ENCODE measurements at regions not wholly inside any gene's neighbourhood (a gene's known extent, or its start where the extent isn't known, plus 50 kb on each side); places are given as distances from the start of the nearest gene placed in this dataset.
"Not testable (repeated sequence)": the region's sequence is repeated elsewhere in the genome, so short reads cannot be mapped to it uniquely, and the experiment has no call there.

DNA sequence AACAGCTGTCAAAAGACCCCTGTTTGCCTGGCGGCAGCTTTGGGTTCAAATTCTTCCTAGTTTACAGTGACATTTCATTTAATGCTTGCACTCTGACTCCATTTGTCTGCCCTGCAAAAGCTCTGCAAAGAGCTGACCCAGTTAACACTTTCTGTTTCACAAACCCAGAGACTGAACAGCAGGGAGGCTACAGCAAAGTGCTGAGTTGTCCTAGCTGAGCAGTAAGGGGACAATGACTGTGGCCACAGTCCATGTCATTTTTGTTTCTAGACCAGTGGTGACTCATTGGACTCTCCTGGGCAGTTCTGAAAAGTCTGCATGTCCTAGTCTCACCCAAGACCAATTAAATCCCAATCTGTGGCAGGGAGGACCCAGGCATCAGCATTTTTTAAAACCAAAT, 994.8 kb upstream of the WWC1 start:
- no peak for DNase-seq

DNA sequence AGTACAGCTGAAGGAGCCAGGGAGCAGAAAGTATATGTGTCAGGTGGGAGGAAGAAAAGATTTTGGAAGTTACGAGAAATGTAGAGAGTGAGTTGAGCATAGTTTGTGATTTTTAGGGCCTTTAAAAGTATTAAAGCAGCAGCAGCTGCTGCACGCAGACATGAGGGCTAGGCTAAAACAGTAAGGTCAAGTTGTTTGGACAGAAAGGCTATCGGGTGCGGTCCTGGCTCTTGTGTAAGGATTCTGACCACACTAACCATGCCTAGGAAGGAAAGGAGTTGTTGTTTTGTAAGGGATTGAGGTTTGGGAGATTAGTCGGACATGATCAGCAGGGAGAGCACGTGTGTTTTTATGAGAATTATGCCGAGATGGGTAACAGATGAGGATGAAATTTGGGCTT, 991.6 kb upstream of the WWC1 start:
- DNase-seq = not testable (repeated sequence)

DNA sequence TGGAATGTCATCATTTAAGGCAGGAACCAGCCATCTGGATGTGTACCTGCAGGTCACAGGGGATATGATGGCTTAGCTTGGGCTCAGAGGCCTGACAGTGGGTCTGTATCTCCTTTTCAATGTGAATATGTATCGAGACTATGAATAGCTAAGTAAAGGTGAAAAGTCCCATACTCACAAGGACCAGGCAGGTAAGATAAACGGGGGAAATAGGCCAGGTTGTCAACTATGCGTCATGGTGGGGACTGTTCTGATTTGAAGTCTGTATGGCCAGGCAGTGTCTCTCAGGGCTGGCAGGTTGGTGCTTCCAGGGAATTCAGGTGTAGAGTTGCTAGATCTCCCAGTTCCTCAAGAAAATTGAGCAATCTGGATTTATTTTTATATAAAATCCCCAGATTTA, 987.9 kb upstream of the WWC1 start:
- DNase-seq = no peak

DNA sequence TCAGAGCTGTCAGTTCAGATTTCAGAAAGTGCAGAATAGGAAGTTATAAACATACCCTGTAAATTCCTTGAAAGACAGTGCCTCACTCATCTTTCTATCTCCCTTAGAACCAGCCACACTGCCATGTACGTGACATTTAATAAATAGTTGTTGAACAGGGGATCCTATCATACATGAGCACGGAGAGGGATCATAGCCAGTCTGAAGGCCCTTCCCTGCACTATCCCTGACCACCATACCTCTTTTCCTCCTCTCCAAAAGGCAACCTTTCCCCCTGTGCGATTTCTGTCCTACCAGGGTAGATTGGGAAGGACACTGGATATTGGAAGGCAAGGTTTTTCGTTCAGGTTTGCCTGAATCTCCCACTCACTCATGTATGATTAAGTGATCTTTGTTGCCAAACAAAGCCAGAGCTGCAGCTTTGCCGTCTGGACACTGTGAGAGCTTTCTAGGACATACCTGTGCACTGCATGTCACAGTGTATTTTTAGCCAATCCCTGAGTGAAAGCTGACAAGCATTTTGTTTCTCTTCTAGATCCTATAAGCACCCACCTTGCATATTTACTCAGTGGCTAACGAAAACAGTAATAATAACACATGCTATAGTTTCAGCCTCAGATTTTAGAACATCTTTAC, 986.5 kb upstream of the WWC1 start:
- DNase-seq = no peak

DNA sequence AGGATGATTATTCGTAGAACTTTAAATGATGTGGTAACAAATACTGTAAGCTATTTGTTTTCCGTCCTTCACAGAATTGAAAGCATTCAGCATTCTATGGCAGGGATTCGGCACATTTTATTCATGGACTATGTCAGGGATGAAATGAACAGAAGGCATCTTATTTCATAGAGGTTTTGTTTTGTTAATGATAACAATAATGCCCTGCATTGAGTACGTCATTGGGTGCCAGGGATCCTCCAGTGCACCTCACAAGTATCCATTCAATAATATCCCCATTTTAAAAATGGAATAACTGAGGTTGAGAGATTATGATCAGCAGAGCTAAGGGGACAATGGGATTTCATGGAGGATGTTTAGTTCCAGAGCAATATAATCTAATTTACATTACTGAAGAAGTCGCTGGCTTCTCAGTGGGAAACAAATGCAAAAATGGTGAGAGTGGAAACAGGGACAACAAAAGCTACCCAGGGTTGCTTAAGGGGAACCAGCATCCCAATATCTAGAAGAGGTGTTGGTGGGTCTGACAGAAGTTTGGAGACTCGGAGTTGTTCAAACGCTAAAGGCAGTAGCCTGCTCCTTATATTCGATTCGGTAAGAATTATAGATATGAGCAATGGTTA, 985.7 kb upstream of the WWC1 start:
- DNase-seq = no peak

DNA sequence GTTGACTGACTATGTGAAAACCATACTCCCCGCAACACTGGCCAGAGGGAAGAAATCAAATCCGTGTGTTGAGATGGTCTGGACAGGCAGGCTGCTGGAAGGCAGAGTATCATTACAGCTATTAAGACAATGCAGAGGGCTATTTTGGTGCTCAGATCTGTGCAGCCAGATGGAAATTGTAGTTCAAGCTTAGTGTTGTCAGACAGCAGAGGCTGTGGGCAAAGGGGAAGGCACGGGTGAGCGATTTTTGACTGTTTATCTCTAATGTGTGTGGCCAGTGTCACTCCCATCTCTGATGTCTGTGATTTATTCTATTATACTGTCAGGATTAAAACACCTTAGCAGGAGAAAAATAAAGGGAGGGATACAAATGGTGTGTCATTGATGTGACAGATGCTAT, 984.4 kb upstream of the WWC1 start:
- no peak for DNase-seq

DNA sequence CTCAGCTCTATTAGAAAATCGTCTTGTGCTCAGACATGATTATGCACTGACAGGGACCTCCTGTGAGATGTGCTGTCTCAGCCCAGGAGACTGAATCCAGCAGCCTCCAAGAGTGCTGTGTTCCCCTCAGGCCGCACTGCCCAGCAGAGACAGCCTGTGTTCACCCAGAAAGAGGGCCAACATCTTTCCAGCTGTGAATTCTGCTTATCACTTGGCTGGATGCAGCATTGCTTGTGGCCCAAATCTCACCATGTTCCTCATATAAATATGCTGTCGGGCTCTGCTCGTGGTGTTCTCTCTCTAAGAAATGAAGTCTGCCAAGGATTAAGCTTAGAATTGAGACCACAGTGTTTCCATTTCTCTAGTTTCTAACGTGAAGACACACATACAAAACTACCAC, 983.0 kb upstream of the WWC1 start:
- DNase-seq = no peak

DNA sequence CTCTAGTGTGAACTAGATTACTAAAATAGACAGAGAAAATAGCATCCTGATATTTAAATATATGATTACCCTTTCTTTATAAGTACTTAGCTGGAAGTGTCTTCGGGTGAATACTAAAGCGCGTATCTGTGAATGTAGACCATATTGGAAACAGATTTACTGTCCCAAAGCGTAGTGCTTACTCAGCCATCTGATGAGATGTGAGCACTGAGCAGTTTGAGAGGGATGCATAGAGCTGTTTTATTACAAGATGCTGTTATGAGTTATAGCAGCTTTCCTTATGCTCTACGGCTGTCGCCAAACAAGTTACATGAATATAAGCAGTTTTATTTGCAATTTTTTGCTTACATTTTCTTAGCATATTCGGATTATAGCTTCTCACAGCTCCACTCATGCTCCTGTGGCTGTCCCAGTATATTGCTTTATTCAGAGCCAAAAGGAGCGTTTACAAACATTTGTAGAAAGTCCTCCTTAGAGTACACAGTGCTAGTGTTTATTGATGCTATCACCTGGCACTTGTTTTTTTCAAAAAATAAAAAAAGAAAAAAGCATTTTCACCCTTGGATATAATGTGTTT, 981.4 kb upstream of the WWC1 start:
- DNase-seq = no peak

DNA sequence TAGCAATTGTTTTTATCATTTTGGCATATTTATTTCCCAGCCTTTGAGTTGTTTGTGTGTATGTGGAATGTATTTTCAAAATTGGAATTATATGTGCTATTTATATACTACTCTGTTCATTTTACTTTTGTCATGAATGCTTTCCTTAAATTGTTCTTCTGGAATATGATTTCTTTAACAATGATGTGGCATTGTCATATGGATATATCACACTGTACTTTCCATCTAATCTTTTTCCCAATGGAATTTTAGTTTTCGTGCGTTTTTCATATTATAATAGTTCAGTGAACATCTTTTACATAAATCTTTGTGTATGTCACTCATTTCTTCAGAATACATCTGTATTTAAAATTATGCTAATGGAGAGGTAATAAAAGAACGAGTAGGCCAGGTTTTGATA, 980.1 kb upstream of the WWC1 start:
- DNase-seq = no peak

DNA sequence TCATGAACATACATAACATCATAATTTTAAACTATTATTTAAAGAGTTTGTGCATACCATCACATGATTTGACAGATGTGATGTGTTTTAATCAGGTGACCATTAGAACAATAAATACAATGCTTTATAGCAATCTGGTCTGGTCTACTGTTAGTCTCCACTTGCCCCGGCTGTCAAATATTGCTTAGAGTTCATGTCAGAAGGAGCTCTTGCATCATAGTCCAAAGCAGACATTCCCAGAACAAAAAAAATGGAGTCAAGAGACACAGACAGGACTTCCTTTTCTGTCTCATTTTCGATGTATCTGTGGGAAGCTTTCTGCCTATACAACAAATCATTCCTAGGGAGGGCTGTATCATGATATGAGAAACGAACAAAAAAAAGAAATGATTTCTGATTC, 979.2 kb upstream of the WWC1 start:
- no peak for DNase-seq

DNA sequence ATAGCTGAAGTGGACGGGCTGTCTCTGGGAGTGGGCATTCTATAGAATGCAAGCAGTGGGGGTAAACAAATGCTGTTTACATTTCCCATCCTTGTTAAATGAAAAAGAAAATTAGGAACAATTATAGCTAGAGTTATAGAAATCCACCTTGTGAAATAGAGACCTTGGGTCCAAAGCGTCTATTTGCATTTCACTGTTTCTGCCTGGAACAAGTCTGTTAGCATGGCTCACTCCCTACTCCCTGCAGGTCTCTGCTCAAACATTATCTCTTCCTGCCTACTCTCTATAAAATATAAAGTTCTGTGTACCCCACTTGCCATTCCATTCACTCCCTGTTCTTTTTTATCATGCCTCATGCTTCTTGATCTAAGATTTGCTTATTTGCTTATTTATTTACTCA, 975.7 kb upstream of the WWC1 start:
- DNase-seq = no peak

DNA sequence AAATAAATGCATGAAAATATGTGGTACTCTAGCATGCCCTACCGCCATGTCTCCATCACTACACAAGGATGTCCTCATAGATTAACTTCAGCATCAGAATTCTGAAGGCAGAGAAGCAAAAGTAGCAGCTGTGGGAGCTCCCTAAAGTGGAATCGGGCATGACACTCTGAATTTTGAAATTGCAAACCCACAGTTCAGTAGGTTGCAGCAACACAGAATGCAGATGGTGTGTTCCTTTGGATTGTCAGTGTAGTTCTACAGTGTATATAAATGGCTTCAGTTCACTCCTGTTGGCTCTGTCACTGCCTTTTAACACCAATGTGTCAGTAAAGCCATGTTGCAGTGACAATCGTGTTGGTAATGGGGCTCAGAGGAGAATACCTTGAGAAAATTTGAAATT, 973.6 kb upstream of the WWC1 start:
- no peak for DNase-seq

DNA sequence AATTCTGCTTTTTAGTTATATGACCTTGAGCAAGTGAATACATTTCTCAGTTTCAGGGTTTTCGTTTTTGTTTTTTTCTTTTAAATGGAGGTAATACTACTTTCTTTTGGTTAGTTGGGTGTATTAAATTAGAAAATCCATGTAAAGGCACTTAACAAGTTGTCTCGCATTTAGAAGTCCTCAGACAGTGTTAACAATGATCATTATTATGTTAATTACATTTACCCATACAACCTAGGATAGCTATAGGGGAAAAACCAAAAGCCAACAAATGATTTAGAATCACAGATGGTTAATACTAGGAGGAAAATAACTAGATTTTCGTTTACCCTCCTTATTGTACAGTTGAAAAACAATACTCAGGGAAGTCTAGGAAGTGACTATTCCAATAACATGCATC, 972.2 kb upstream of the WWC1 start:
- no peak for DNase-seq

DNA sequence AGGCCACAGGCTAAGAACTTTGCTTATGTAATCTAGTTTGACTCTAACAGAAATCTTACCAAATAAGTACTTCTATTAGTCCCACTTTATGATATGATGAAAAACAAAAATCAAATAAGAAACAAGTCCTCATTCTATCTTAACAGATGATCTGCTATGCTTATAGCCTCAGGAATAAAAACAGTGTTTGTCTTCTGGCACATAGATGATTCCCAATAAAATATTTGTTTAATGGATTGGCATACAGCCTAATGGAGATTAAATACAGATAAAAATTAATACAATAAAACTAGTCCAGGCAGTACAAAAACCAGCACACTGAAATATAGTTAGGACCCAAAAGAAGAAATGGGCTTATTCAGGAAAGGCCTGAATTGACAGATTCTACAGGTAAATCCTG, 971.4 kb upstream of the WWC1 start:
- DNase-seq = no peak

DNA sequence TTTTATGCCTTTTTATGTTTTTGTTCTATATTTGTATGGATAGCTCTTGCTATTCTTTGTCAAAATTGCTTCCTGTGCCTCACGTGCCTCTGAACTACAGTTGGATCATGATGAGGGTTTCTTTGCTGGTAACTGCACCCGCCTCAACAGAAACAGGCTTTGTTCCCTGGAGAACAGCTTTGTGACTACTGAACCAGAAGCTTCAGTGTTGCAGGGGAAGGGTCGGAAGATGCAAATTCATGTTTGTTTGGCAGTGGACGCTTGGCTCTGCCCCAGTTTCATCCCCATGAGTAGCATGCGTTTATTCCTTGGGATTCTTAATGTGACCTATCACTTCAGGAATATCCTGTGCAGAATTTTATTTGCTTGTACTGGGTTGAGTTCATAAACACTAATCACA, 959.1 kb upstream of the WWC1 start:
- no peak for DNase-seq

DNA sequence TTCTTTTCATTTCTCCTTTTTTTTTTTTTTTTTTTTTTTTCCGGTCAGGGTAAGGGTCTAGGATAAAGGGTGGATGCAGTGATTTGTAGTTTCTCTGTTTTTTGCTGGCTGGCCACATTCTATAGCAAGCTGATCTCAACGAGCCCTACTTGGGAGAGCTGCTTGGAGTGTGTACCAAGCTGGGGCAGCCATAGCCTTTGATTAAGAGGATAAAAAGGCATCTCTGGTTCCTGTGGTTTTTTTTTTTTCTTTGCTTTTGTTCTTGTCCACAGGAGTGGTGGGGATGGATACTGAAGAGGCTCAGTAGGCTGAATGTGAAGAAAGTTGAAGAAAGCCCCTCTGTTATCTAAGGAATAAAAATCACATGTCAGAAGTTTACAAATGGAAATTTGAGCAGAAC, 955.3 kb upstream of the WWC1 start:
- DNase-seq = no peak

DNA sequence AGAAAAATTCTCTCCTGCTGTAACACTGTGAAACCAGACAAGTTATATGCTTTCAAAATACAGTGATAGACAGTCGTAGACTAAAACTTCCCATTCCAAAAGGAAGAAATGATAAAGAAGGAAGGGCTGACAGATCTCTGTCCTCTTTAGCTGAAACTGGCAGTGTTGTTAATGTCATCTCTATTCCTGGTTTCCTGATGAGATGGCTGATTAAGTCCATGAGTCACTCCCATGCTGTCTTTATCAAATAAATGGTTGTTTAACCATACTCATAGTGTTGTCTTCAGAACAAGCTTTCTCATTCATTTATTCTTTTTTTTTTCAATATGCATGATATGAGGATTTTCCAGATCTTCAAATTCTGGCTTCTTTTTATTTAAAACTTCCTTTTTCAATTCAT, 952.2 kb upstream of the WWC1 start:
- no peak for DNase-seq

DNA sequence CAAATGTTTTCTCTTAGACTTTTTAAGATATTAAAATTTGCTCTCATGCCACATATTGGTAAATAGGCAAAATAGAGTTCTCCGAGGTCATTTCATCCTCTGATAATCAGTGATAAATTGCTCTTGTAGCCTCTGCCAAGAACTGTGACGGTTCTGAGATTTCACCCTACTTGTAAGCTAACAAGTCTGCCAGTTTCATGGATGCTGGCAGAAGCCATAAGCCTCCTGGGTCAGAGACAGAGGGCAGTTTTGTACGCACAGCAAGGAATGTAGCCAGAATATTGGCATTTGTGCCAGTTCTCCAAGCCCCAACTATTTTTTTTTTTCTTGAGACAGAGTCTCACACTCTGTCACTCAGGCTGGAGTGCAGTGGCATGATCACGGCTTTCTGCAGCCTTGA, 945.0 kb upstream of the WWC1 start:
- DNase-seq = no peak

DNA sequence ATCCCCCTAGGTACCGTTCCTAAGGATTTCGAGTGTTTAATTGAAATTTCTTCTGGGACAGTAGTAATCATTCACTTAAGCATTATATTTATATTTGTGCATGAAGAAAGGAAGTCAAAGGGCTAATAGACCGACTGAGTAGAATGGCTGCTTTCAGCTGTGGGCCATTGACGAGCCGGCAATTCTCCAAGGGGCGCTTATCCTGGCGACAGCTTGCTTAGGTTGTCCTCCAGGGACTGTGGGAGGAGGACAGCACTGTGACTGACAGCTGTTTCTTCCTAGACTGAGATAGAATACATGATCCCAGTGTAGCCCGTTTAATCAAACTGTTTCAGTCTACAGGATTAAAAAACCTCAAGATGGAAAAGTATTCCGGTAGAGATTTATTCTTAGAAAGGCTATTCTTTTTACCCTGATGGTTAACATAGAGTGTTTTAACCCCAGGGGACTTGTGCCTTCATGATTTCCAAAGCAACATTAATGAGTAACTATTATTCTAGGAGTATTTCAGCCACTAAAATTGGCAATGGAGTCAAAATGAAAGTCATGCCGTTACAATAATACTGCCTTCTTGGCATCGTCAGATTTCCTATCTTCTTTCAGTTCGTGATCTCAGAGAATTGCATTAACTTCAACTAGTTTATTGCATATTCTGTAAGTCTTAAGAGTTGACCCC, 943.1 kb upstream of the WWC1 start:
- no peak for DNase-seq

DNA sequence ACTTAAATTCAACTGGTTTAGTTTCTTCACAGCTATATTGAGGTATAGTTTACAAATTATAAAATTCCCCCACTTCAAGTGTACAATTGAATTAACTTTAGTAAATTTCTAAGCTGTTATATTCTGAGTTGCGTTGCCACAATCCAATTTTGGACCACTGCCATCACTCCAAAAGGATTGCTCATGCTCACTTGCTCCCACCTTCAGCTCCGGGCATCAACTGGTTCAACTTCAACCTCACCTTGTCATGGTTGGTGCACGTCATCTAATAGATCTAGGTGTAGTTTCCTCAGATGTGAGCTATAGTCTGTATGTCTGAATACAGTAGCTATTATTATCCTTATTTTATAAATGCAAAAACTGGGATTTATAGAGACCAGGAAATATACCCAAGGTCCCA, 942.5 kb upstream of the WWC1 start:
- no peak for DNase-seq

DNA sequence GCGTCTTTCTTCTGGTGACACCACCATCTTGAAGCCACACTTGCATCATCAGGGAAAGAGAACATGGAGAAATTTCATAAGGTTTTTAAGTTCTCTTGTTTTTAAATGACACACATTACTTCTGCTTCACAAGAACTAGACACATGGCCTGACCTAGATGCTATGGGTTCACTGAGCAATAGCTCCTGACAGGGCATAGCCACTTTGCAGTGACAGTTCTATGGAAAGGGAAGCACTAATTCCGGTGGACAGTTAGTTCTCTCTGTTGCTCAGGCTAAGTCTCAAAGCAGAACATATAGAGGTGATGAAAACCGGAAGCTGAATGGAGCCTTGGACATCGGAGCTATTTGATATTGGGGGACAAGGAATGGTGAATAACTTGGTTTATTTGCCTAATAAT, 940.1 kb upstream of the WWC1 start:
- no peak for DNase-seq

DNA sequence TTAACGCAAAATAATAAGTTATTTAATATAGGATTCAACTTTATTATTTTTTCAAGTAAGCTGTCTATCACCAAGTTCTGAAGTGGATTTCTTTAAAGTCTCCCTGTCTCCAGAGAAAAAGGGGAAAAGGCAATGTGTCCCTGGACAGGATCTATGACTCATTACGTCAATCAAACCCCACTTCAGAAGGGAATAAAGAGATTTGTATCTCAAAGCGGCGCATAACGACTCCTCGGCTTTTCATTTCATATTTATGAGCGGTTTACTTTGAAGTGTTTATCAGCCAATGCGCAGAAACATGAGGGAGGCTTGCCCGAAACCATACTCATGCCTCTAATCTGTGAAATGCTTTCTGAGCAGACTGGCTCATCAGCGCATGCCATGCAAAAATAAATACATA, 938.6 kb upstream of the WWC1 start:
- DNase-seq = no peak

DNA sequence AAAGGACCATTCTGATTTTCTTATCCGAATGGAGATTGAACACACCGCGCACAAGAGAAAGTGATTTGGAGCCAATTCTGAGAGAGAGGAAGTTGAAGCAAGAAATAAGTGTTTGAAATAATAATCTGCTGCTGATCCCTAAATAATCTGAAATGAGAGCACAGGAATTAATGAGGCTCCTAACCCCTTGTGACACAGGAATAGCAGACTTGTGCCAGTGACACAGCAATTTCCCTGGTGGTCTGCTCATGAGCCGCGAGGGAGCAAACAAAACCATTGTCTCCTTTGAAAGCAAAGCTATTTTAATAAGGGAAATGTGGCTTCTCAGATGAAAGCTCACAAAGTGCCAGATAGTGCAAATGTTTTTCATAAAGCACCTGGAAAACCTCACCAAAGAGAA, 936.1 kb upstream of the WWC1 start:
- no peak for DNase-seq

DNA sequence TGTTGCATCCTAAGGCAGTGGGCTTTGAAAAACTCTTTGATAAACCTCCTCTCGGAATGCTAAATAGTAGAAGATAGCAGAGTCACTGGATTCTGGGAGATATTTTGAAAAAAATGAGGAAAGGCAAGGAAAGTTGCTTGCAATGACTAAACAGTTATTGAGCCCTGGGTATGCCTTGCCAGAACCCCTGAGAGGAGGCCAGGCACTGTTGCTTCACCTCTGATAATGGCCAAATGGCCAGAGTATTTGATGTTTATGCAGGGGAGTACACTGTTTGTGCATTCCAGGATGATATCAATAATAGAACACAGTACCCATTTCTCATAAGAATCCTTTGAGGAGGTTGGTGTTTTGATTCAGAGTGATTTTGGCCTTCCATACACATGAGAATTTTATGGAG, 935.1 kb upstream of the WWC1 start:
- DNase-seq = no peak
